GM19455 (cell line): ENCODE measurements at regions not wholly inside any gene's neighbourhood (a gene's known extent, or its start where the extent isn't known, plus 50 kb on each side); places are given as distances from the start of the nearest gene placed in this dataset.

Experiments used
- ATAC-seq: cut with Tn5 transposase; IDR thresholded peaks from one replicate; pipeline ENCODE4 v1.9.1; 2021; ENCODE audit not compliant: unreplicated experiment

DNA sequence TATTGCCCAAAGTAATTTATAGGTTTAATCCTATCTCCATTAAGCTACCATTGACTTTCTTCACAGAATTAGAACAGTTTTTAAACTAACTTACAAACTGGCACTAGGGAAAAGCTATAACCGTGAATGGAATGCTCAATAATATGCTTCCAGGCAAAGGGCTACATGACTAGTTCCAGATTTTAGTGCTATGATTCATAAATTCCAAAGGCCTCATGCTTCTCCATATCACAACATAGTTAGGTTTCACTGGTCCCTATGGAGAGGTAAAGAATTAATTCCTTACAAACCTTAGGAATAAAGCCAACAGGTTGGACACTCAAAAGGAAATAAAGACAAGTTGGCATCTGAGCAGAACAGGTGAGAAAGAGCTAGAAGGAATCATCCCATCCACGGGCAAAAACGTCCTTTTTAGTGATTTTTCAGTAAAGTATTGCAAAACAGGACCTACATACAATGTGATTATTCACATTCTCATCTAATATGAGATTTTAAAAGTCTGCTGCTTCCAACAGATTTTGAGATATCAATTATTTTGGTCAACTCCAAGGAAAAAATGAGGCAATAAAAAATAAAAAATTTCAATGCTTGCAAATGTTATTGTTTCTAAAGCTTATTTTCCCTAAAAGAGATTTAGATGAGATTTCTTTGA, 97.0 kb upstream of the TARS1 start:
- no peak for ATAC-seq

DNA sequence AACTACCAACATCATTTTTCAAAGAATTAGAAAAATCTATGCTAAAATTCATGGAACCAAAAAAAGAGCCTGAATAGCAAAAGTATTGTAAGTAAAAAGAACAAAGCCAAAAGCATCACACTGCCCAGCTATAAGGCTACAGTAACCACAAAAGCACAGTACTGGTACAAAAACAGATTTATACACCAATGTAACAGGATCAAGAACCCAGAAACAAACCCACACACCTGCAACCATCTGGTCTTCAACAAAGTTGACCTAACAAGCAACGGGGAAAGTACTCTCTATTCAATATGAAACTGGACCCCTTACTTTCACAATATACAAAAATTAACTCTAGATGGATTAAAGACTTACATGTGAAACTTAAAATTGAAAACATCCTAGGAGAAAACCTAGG, 94.2 kb upstream of the TARS1 start:
- no peak for ATAC-seq

DNA sequence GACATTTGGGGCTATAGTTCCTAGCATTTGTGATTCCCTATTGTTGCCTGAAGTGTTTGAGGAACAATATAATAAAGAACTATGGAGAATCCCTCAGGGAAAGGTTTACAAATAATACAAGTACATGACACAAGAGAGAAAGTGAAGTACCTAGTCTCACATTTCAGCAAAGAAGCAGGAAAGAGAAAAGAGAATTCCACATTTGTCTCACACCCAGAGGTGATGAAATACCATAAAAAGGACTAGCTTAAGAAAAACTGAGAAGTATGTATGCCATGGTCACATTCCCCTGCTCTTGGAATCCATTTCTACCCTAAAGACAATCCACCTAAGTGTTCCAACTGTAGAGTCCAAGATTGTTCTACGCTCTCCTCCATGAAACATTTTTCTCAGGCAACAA, 79.0 kb upstream of the TARS1 start:
- no peak for ATAC-seq

DNA sequence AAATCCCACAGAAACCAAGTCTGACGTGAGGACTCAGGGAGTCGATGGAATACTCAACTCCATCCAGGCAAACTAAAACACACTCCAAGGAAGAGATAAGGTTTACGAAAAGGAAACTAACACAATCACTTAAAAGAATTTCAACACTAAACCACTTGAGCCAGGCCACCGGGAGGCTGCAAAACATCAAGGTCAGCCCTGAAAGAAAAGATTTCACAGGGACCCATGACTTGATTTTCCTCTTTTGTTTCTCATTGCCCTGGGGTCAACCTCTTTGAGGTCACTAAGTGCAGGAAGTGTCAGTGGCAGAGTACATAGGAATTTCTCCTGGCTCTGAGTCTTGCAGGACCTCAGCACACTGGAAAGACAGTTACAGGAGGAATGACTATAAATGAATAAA, 77.8 kb upstream of the TARS1 start:
- ATAC-seq, result no peak

DNA sequence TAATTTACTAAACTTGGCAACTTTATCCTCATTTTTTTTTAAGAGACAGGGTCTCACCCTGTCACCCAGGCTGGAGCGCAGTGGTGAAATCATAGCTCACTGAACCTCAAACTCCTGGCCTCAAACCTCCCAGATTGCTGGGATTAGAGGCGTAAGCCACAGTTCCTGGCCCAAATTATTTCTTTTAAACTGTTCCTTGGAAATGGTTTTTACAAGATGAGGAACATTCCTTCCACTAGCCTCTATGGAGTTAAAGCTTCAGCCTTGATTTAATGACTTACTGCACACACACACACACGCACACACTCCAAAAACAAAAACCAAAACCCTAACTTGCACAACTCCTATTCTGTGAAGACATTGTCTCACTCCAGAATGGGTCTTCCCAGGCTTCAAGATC, 77.2 kb upstream of the TARS1 start:
- ATAC-seq, result no peak

DNA sequence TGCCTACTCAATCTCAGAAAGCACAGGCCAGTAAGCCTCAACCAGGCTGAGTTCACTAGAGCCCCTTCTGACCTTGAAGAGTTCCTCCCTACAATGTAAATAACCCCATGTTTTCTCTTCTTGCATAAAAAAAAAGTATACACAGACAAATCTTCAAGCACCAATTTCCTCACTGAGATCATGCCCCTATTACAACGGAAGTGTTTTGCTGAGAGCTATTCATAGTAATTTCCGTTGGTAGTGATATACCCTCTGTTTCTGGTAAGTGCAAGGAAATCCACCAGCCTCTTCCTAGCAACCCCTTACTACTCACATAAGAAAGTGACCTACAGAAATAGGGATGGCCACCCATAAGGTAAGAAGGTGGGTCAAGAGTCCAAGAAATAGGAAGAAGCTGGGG, 76.4 kb upstream of the TARS1 start:
- ATAC-seq, result no peak

DNA sequence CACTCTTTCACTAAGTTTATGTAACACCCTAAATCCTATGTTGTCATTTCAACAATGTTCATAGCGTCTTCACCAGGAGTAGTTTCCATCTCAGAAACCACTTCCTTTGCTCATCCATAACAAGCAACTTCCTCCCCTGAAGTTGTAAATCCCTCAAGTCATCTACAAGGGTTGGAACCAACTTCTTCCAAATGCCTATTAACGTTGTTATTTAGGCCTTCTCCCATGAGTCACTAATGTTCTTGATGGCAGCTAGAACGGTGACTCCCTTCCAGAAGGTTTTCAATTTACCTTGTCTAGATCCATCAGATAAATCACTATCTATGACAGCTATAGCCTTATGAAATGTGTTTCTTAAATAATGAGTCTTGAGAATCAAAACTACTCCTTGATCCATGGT, 73.3 kb upstream of the TARS1 start:
- no peak for ATAC-seq

DNA sequence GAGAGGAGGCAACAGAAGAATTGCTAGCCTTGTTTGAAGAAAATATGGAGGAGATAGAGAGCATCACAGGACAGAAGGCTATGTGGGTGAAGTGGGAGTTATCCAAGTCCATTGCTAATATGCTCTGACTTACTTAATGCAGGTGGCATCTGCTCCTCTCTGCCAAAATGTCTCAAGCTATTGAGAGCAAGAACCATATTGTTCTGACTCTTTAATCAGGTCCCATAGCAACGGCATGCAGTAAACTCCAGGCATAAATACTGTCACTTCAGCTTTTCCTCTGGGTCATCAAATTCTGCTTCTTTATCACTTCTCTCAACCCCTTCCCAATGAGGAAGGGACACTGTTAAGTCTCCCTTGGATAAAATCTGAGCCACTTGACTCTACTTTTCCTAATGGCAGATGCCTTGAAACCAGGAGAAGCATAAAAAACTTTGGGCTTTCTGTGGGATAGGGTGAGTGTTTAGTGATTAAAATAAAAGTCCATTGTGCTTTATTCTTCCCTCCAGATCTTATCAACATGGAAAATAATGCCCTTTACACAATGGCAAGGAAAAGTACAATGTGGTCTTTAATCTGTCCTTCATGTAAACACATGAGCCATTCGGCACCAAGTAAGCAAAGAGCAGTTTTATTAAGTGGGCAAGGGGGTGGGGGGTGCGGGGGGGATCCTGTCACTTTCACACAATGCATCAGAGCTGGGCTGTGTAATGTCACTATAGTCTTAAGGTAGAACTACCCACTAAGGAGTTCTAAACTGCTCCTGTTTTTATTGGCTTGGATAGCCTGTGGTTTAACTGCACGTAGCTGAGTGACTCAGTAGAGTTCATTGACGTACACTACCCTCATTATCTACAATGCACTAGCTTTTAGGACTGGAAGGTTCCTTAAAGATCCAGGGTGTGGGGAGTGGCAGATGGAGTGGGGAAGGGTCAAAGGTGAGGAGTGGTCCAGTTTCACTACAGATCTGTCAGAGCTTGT, 71.0 kb upstream of the TARS1 start:
- ATAC-seq, result no peak

DNA sequence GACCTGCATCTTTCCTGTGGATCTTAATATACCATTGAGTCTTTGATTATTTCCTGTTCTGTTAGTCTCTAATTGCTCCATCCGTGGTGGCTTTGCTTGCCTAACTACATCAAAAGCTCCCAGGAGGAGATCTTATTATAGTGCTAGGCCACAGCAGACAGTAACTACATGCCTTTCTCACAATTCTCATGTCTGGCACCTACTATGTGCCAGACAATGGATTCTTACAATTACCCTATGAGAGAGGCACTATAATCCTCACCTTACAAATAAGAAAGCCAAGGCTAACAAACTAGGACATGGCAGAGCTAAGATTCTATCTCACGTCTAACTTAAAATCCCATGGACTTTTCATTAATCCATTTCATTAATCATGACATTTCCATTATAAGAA, 70.3 kb upstream of the TARS1 start:
- ATAC-seq, result no peak

DNA sequence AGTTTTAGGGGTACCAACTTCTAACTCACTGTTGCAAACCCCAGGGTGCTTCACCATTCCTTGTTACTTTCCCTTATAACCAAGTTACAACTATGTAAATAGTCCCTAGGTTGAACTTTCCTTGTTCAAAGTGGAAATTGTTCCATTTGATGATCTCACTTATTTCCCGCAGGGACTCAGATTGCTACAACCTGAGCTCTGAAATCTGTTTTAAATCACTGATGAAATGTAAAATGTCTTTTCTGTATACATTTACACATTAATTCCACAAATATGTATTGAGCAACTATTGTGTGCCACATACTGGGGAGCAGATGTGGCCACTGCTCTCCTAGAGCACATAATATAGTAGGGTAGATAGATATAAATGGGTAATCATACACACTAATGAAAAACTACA, 69.1 kb upstream of the TARS1 start:
- ATAC-seq, result no peak

DNA sequence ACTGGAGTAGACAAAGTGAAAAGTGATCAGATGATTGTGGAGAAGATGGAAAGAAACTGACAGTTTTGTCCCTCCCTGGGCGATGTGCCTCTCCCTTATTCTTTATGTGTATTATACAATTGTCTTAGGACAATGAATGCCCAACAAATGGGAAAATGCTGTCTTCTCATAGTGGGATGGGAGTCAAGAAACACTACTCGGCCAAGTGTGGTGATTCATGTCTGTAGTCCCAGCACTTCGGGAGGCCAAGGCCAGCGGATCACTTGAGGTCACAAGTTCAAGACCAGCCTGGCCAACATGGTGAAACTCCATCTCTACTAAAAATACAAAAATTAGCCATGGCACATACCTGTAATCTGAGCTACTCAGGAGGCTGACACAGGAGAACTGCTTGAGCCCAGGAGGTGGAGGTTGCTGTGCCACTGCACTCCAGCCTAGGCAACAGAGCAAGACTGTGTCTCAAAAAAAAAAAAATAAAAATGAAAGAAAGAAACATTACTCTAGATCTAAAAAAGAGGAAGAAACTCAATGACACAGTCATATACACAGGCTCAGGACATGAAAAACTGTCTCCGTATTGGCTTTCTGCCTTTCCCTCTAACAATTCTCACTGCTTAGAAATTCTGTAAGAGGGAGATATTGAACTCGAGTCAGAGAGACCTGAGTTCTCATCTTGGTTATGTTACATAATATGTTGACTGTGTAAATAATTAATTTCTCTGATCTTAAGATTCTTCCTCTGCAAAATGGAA, 67.9 kb upstream of the TARS1 start:
- ATAC-seq, result no peak

DNA sequence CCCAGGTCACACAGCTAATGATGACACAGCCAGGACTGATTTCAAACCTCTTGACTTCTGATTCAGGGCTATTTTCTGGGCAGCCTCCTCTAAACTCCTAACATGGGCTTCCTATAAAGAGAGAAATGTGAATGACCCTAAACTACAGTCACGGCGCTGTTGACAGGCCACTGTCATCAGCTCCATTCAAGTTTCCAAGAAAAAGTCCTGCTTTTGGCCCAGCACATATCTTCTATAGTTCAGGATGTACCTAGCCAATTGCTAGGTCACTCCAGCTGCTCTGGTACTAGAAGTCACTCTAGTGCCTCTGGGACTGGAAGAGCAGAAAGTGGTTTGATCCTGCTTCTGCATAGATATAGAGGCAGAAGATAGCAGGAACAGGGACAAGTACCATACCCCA, 64.9 kb upstream of the TARS1 start:
- no peak for ATAC-seq

DNA sequence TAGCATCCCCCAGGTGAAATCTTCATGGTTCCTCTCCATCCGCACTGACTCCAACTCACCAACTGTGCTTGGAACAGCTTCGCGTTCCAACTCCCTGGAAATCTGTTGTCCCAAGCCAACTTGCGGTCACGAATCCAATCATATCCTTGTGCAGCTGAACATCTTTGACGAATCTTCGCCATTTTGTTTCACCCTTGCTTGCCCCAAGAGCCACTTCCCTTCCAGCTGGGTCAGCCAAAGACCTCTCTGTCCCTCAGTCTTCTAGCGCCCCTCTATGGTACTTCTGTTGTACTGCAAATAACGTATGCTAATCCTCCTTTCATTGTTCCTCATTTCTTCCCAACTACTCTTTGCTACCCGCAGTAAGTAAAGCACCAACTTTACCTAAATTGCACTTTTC, 61.0 kb upstream of the TARS1 start:
- no peak for ATAC-seq

DNA sequence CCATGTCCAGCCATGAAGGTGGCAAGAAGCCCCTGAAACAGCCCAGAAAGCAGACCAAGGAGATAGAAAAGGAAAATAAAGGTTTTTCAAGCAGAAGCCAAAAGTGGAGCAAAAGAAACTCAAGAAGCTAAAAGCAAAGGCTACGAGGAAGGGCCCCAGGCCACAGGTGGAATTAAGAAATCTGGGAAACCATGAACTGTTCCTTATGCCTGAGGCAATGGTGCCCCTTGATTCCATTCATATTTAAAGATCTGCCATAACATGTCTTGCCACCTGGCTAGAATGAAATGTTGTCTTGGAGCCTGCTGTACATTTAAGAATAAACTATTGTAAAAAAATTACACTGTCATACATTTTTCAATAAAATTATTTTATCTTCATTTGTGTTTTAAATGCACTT, 59.5 kb upstream of the TARS1 start:
- ATAC-seq, result no peak
